Peyer's patch (tissue), 4 donors: ENCODE measurements at regions not wholly inside any gene's neighbourhood (a gene's known extent, or its start where the extent isn't known, plus 50 kb on each side); places are given as distances from the start of the nearest gene placed in this dataset.

ENCODE experiments used
- DNase-seq, 3 donors: peaks; one replicate each; pipeline ENCODE4 v3.0.0-alpha.2; 2017 to 2019
- H3K27ac ChIP-seq, 4 donors: fragments of 200-600 bp; sonication (generic); one replicate each; pipeline ENCODE4 v1.5.1; 2016 to 2019
- H3K27me3 ChIP-seq, 2 donors: fragments of 200-600 bp; sonication (generic); one replicate each; pipeline ENCODE4 v1.5.1; 2019
- H3K36me3 ChIP-seq, 3 donors: fragments of 200-600 bp; sonication (generic); one replicate each; pipeline ENCODE4 v1.5.1; 2016 to 2019
- H3K4me1 ChIP-seq, 4 donors: fragments of 200-600 bp; sonication (generic); one replicate each; pipeline ENCODE4 v1.5.1; 2016 to 2019
- H3K4me3 ChIP-seq, 4 donors: fragments of 200-600 bp; sonication (generic); 1 replicate in 3 of 4; 2 replicates in 1 of 4; pipeline ENCODE4 v1.5.1; 2016 to 2019; ENCODE audit warnings: mild to moderate bottlenecking in 1 of 4
- H3K9me3 ChIP-seq, 4 donors: fragments of 200-600 bp; sonication (generic); one replicate each; pipeline ENCODE4 v1.5.1; 2016 to 2019; ENCODE audit warnings: mild to moderate bottlenecking in 1 of 4
- CTCF ChIP-seq, 6 experiments: fragments of 450-650 bp in 4 of 6; fragments of 200-600 bp in 2 of 6; sonication (generic) in 1 of 6; IDR thresholded peaks; one replicate each; pipeline ENCODE4 v1.5.1; 2017 to 2019; ENCODE audit warnings: antibody characterized with exemption in 6 of 6, mild to moderate bottlenecking in 3 of 6, moderate library complexity in 1 of 6
- POLR2A ChIP-seq, 2 donors: fragments of 450-650 bp; IDR thresholded peaks; one replicate each; pipeline ENCODE4 v1.5.1; 2017; ENCODE audit warnings: antibody characterized with exemption in 2 of 2, mild to moderate bottlenecking in 2 of 2, moderate library complexity in 2 of 2

GRCh38 chr22:49481659-49482399 lies 345.8 kb downstream of the BRD1 start:
- Histone ChIP-seq H3K36me3 (no peaks in the 10 kb centered on the region), H3K4me3 (no peak overlapping the region), H3K4me1 (no peaks in the 10 kb centered on the region), H3K9me3 (no peaks in the 10 kb centered on the region), H3K27ac (no peak overlapping the region), H3K27me3 (no peaks in the 10 kb centered on the region)
- DNase-seq = no peak
- no peak for TF ChIP-seq CTCF (IDR thresholded peaks at IDR 0.05)
- no peak for TF ChIP-seq POLR2A (IDR thresholded peaks at IDR 0.05)

GRCh38 chr22:49480896-49481658 lies 346.6 kb downstream of the BRD1 start:
- TF ChIP-seq CTCF (IDR thresholded peaks at IDR 0.05) = no peak
- TF ChIP-seq POLR2A (IDR thresholded peaks at IDR 0.05) = no peak
- no peak overlapping the region for H3K4me3 ChIP-seq
- no peak overlapping the region for H3K27ac ChIP-seq
- H3K4me1 ChIP-seq = no peaks in the 10 kb centered on the region
- no peaks in the 10 kb centered on the region for H3K9me3 ChIP-seq
- no peaks in the 10 kb centered on the region for H3K27me3 ChIP-seq
- no peaks in the 10 kb centered on the region for H3K36me3 ChIP-seq
- DNase-seq = no peak

GRCh38 chr22:49480331-49480730 lies 347.3 kb downstream of the BRD1 start:
- no peaks in the 10 kb centered on the region for H3K36me3 ChIP-seq
- no peaks in the 10 kb centered on the region for H3K9me3 ChIP-seq
- no peak for DNase-seq
- TF ChIP-seq CTCF (IDR thresholded peaks at IDR 0.05) (no peak), POLR2A (IDR thresholded peaks at IDR 0.05) (no peak)
- H3K4me3 ChIP-seq = no peak overlapping the region
- H3K27me3 ChIP-seq = no peaks in the 10 kb centered on the region
- H3K4me1 ChIP-seq = no peaks in the 10 kb centered on the region
- no peak overlapping the region for H3K27ac ChIP-seq

- no peaks in the 10 kb centered on the region for H3K4me1 ChIP-seq
- TF ChIP-seq CTCF (IDR thresholded peaks at IDR 0.05) = no peak
- no peak for TF ChIP-seq POLR2A (IDR thresholded peaks at IDR 0.05)
- peak in 1 of 3 donors; percentile 29 for DNase-seq
- no peaks in the 10 kb centered on the region for H3K36me3 ChIP-seq
- H3K4me3 ChIP-seq = no peak overlapping the region
- H3K9me3 ChIP-seq = no peaks in the 10 kb centered on the region
- no peaks in the 10 kb centered on the region for H3K27me3 ChIP-seq
- no peak overlapping the region for H3K27ac ChIP-seq
These were observed 348.1 kb downstream of the BRD1 start for GRCh38 chr22:49479566-49479965.

- Histone ChIP-seq H3K27me3 (no peaks in the 10 kb centered on the region), H3K36me3 (no peaks in the 10 kb centered on the region), H3K4me3 (no peak overlapping the region), H3K9me3 (no peaks in the 10 kb centered on the region), H3K4me1 (no peaks in the 10 kb centered on the region), H3K27ac (no peak overlapping the region)
- DNase-seq = peak in 1 of 3 donors; percentile 6
- TF ChIP-seq POLR2A (IDR thresholded peaks at IDR 0.05) (no peak), CTCF (IDR thresholded peaks at IDR 0.05) (no peak)
These were observed 350.8 kb downstream of the BRD1 start for GRCh38 chr22:49476800-49477400.
